Vagina (tissue), 2 donors: ENCODE measurements at regions not wholly inside any gene's neighbourhood (a gene's known extent, or its start where the extent isn't known, plus 50 kb on each side); places are given as distances from the start of the nearest gene placed in this dataset.

ENCODE experiments used
- DNase-seq, 2 donors: peaks; one replicate each; pipeline ENCODE4 v3.0.0-alpha.2; 2017; ENCODE audit errors: extremely low spot score in 2 of 2
- H3K27ac ChIP-seq: fragments of 200-600 bp; sonication (generic); one replicate; pipeline ENCODE4 v1.5.1; 2019
- H3K27me3 ChIP-seq: fragments of 200-600 bp; sonication (generic); one replicate; pipeline ENCODE4 v1.5.1; 2019
- H3K36me3 ChIP-seq, 2 donors: fragments of 200-600 bp; sonication (generic); one replicate each; pipeline ENCODE4 v1.5.1; 2017 to 2019
- H3K4me1 ChIP-seq: fragments of 200-600 bp; sonication (generic); one replicate; pipeline ENCODE4 v1.5.1; 2019
- H3K4me3 ChIP-seq, 2 donors: fragments of 200-600 bp; sonication (generic); 1 replicate in 1 of 2; 2 replicates in 1 of 2; pipeline ENCODE4 v1.5.1; 2016 to 2019
- H3K9me3 ChIP-seq: fragments of 200-600 bp; sonication (generic); one replicate; pipeline ENCODE4 v1.5.1; 2019
- CTCF ChIP-seq, 3 experiments: fragments of 450-650 bp in 2 of 3; fragments of 200-600 bp in 1 of 3; sonication (generic) in 1 of 3; IDR thresholded peaks; one replicate each; pipeline ENCODE4 v1.5.1; 2017 to 2019; ENCODE audit warnings: antibody characterized with exemption in 3 of 3, mild to moderate bottlenecking in 2 of 3, moderate library complexity in 2 of 3
- POLR2A ChIP-seq, 2 donors: fragments of 450-650 bp; IDR thresholded peaks; one replicate each; pipeline ENCODE4 v1.6.1; 2017; ENCODE audit warnings: antibody characterized with exemption in 2 of 2, mild to moderate bottlenecking in 2 of 2, moderate library complexity in 2 of 2
- POLR2AphosphoS5 ChIP-seq, 2 donors: sonication (generic); formaldehyde crosslinking; IDR thresholded peaks; one replicate each; pipeline ENCODE4 v1.9.0; 2017; ENCODE audit warnings: antibody characterized with exemption in 2 of 2, mild to moderate bottlenecking in 2 of 2, low read depth in 1 of 2; ENCODE audit not compliant: insufficient read depth in 1 of 2
- intact Hi-C: fragments of 100-400 bp; cut with DNase I; formaldehyde crosslinking; loops from one replicate; pipeline ENCODE4 v1.15.1; 2023

DNA sequence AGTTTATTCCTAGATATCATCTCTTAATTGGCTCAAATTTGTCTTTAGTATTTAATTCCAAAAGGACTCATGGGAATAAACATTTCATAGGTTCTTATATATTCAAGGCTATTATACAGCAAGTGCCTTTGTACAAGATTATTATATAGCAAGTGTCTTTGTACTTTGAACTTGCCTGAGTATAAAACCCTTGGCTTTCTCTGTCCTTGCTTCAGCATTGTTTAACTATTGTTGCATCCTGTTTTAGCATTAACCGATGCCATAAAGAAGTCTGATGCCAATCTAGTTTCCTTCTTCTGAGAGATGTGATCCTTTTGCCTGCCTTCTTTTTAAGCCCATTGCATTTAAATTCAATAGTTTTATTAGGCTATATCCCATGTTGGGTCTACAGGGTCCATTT is 270.0 kb downstream of the NEBL start:
- H3K4me1 ChIP-seq = no peaks in the 10 kb centered on the region
- H3K9me3 ChIP-seq = no peaks in the 10 kb centered on the region
- intact Hi-C loops = no loop called here
- no peaks in the 10 kb centered on the region for H3K27me3 ChIP-seq
- no peak overlapping the region for H3K4me3 ChIP-seq
- TF ChIP-seq POLR2A (IDR thresholded peaks at IDR 0.05) (no peak), CTCF (IDR thresholded peaks at IDR 0.05) (no peak), POLR2AphosphoS5 (IDR thresholded peaks at IDR 0.05; ENCODE audit: insufficient read depth in 1 of 2, low read depth in 1 of 2) (no peak)
- no peak overlapping the region for H3K27ac ChIP-seq
- no peak for DNase-seq
- H3K36me3 ChIP-seq = no peaks in the 10 kb centered on the region

GRCh38 chr10:20625868-20626267 is 271.2 kb downstream of the NEBL start:
- Histone ChIP-seq H3K4me3 (no peak overlapping the region), H3K27me3 (no peaks in the 10 kb centered on the region), H3K9me3 (no peaks in the 10 kb centered on the region), H3K36me3 (no peaks in the 10 kb centered on the region), H3K4me1 (no peaks in the 10 kb centered on the region), H3K27ac (no peak overlapping the region)
- TF ChIP-seq CTCF (IDR thresholded peaks at IDR 0.05) (no peak), POLR2A (IDR thresholded peaks at IDR 0.05) (no peak)
- DNase-seq = no peak
- intact Hi-C loops = no loop called here

- Histone ChIP-seq H3K36me3 (no peaks in the 10 kb centered on the region), H3K27ac (peak overlapping the region; percentile 79), H3K27me3 (no peaks in the 10 kb centered on the region), H3K4me1 (no peaks in the 10 kb centered on the region), H3K4me3 (no peak overlapping the region), H3K9me3 (no peaks in the 10 kb centered on the region)
- DNase-seq = no peak
- TF ChIP-seq POLR2AphosphoS5 (IDR thresholded peaks at IDR 0.05; ENCODE audit: insufficient read depth in 1 of 2, low read depth in 1 of 2) (peak in 1 of 2 donors; percentile 43), CTCF (IDR thresholded peaks at IDR 0.05) (no peak), POLR2A (IDR thresholded peaks at IDR 0.05) (no peak)
- intact Hi-C loops = no loop called here
These were observed 272.5 kb downstream of the NEBL start for GRCh38 chr10:20624642-20625041.

- Histone ChIP-seq H3K4me1 (no peaks in the 10 kb centered on the region), H3K27ac (peak overlapping the region; percentile 79), H3K27me3 (no peaks in the 10 kb centered on the region), H3K9me3 (no peaks in the 10 kb centered on the region), H3K4me3 (no peak overlapping the region), H3K36me3 (no peaks in the 10 kb centered on the region)
- no peak for DNase-seq
- TF ChIP-seq POLR2AphosphoS5 (IDR thresholded peaks at IDR 0.05; ENCODE audit: insufficient read depth in 1 of 2, low read depth in 1 of 2) (no peak), CTCF (IDR thresholded peaks at IDR 0.05) (no peak), POLR2A (IDR thresholded peaks at IDR 0.05) (no peak)
- intact Hi-C loops = no loop called here
These were observed 273.6 kb downstream of the NEBL start for GRCh38 chr10:20623546-20623945.

- Histone ChIP-seq H3K36me3 (no peaks in the 10 kb centered on the region), H3K4me1 (no peaks in the 10 kb centered on the region), H3K4me3 (no peak overlapping the region), H3K27me3 (no peaks in the 10 kb centered on the region), H3K9me3 (no peaks in the 10 kb centered on the region), H3K27ac (peak overlapping the region; percentile 0)
- intact Hi-C loops = no loop called here
- TF ChIP-seq CTCF (IDR thresholded peaks at IDR 0.05) (no peak), POLR2A (IDR thresholded peaks at IDR 0.05) (no peak), POLR2AphosphoS5 (IDR thresholded peaks at IDR 0.05; ENCODE audit: insufficient read depth in 1 of 2, low read depth in 1 of 2) (no peak)
- DNase-seq = no peak
These were observed 274.4 kb downstream of the NEBL start for GRCh38 chr10:20622531-20623211.
